ENCODE measurements at regions not wholly inside any gene's neighbourhood (a gene's known extent, or its start where the extent isn't known, plus 50 kb on each side); places are given as distances from the start of the nearest gene placed in this dataset.

GRCh38 chr2:7286120-7286519 is 368.9 kb downstream of the RNF144A start:
- DNase-seq (ENCODE audit: low read depth, low spot score) = no peak

- no peak for DNase-seq (ENCODE audit: low read depth, low spot score)
These were observed 371.3 kb downstream of the RNF144A start for GRCh38 chr2:7288484-7288883.

GRCh38 chr2:7289697-7290096 is 372.5 kb downstream of the RNF144A start:
- DNase-seq (ENCODE audit: low read depth, low spot score) = no peak

GRCh38 chr2:7292154-7292691 is 375.0 kb downstream of the RNF144A start:
- no peak for DNase-seq (ENCODE audit: low read depth, low spot score)

- no peak for DNase-seq (ENCODE audit: low read depth, low spot score)
These were observed 392.4 kb downstream of the RNF144A start for GRCh38 chr2:7309582-7309981.

- DNase-seq (ENCODE audit: low read depth, low spot score) = no peak
These were observed 407.5 kb downstream of the RNF144A start for GRCh38 chr2:7324706-7325105.

GRCh38 chr2:7325186-7325585 is 408.0 kb downstream of the RNF144A start:
- no peak for DNase-seq (ENCODE audit: low read depth, low spot score)

DNA sequence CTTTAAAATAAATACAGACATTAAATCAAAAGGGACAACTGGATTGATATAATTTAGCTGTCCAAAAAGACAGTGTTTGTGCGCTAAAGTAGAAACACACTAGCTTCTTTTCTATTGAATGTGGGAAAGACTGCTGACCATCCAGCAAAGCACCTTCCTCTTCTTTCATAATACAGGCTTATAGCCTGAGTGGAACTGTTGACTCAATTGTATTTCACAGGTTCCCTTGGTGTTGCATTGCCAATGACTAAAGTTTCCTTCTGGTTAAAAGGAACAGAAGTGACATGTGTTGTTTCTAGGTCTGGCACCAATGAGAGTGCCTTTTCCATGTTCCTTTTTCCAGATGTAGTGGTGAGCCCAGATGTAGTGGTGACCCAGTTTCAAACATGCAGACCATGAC is 412.3 kb downstream of the RNF144A start:
- DNase-seq (ENCODE audit: low read depth, low spot score) = no peak

- no peak for DNase-seq (ENCODE audit: low read depth, low spot score)
These were observed 416.1 kb downstream of the RNF144A start for GRCh38 chr2:7333189-7333765.

- DNase-seq (ENCODE audit: low read depth, low spot score) = no peak
These were observed 416.8 kb downstream of the RNF144A start for GRCh38 chr2:7333960-7334493.

DNA sequence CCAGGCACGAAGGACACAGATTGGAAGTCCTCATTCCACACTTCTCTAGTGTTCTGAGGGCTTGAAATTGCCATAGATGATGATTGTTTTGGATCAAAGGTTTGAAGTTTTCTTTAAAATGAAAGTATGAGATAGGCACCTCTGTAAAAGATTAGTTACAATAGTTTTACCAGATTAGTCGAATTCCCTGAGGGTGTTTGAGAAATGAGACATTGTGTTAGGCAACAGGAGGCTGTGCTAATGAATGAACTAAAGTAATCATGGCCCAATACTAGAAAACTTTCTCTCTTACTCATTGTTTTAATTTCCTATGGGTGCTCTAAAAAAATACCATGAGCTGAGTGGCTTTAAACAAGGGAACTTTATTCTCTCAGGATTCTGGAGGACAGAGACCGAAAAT is 421.7 kb downstream of the RNF144A start:
- DNase-seq (ENCODE audit: low read depth, low spot score) = no peak

- no peak for DNase-seq (ENCODE audit: low read depth, low spot score)
These were observed 429.1 kb downstream of the RNF144A start for GRCh38 chr2:7346336-7346735.

GRCh38 chr2:7348761-7349160 is 431.5 kb downstream of the RNF144A start:
- no peak for DNase-seq (ENCODE audit: low read depth, low spot score)

- no peak for DNase-seq (ENCODE audit: low read depth, low spot score)
These were observed 435.0 kb downstream of the RNF144A start for GRCh38 chr2:7352191-7352590.

GRCh38 chr2:7353571-7353970 is 436.4 kb downstream of the RNF144A start:
- no peak for DNase-seq (ENCODE audit: low read depth, low spot score)

DNA sequence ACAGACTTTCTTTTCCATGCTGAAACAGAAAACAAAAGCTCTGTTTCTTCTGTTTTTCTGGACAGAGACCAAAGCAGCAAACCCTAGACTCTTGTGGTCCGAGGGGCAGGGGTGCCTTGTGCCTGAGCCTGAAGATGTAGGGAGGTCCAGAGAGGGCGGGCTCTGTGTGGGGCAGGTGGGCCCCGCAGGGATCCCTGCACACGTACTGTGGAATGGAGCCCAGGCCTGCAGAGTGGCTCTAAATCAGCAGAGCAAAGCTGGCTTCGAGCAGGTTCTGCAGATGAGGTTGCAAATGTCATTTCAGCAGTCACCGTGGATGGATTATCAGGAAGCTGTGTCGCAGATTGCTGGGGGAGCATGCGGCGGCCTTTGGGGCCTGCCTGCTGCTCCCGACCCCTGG is 438.6 kb downstream of the RNF144A start:
- no peak for DNase-seq (ENCODE audit: low read depth, low spot score)

DNA sequence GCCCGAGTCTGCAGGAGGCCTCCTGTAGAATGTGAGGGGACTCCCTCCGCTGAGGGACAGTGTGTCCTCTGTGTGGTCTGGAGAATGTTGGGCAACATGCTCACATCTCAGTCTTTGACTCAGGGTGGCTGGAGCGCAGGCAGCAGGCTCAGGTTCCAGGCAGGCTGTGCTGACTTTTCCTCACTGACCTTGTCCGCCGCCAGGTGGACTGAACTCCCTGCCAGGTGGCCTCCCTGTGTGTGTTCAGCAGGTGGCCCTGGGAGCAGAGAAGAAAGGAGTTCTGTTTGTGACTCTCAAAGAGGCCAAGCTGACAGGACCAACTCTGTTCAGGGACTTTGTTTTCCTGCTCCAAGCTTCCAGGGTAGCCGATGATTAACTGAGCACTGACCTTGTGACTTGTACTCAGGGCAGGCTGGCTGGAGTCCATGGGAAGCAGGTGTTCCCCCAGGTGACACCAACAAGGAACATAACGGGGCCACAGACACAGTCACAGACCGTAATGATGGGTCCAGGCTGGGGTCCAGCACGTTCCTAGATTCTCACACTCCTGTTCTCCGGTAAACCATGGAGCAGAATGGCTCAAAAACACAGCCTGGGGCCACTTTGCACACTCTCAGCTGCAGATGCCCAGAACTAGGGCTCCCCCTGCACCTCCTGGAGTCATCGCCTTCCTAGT is 439.8 kb downstream of the RNF144A start:
- DNase-seq (ENCODE audit: low read depth, low spot score) = no peak

DNA sequence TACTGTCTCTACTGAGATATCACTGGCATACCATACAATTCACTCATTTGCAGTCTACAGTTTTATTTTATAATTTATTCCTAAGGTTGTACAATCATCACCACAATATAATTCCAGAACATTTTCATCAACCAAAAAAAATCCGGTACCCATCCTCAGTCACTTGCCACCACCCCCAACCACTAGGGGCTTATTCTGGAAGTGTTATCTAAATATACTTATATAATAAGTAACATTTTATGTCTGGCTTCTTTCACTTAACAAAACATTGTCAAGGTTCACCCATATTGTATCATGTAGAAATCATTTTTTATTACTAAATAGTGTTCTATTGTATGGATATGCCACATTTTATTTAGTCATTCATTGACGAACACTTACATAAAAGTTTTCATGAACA is 440.8 kb downstream of the RNF144A start:
- DNase-seq (ENCODE audit: low read depth, low spot score) = no peak

GRCh38 chr2:7358865-7359447 is 441.7 kb downstream of the RNF144A start:
- DNase-seq (ENCODE audit: low read depth, low spot score) = no peak

DNA sequence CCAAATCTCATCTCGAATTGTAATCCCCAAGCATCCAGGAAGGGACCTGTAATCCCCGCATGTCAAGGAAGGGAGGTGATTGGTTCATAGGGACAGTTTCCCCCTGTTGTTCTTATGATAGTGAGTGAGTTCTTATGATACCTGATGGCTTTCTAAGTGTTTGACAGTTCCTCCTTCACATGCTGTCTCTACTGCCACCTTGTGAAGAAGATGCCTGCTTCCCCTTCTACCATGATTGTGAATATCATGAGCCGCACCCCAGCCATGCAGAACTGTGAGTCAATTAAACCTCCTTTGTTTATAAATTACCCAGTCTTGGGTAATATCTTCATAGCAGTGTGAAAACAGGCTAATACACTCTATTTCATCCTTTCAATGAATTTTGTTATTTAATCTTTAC is 446.7 kb downstream of the RNF144A start:
- no peak for DNase-seq (ENCODE audit: low read depth, low spot score)

GRCh38 chr2:7368211-7368610 is 451.0 kb downstream of the RNF144A start:
- no peak for DNase-seq (ENCODE audit: low read depth, low spot score)

- no peak for DNase-seq (ENCODE audit: low read depth, low spot score)
These were observed 455.9 kb downstream of the RNF144A start for GRCh38 chr2:7373156-7373555.

- no peak for DNase-seq (ENCODE audit: low read depth, low spot score)
These were observed 458.7 kb downstream of the RNF144A start for GRCh38 chr2:7375901-7376300.

Data from smooth muscle cell of the brain vasculature (primary cell).